NCI-H2171 (cell line): ENCODE measurements at regions not wholly inside any gene's neighbourhood (a gene's known extent, or its start where the extent isn't known, plus 50 kb on each side); places are given as distances from the start of the nearest gene placed in this dataset.

ENCODE experiments used
- DNase-seq: peaks from one replicate; lab custom pipeline; 2025; lab: John Stamatoyannopoulos, UW

GRCh38 chr20:59435518-59435917 is 135.1 kb downstream of the EDN3 start:
- peak; percentile 94 for DNase-seq

DNA sequence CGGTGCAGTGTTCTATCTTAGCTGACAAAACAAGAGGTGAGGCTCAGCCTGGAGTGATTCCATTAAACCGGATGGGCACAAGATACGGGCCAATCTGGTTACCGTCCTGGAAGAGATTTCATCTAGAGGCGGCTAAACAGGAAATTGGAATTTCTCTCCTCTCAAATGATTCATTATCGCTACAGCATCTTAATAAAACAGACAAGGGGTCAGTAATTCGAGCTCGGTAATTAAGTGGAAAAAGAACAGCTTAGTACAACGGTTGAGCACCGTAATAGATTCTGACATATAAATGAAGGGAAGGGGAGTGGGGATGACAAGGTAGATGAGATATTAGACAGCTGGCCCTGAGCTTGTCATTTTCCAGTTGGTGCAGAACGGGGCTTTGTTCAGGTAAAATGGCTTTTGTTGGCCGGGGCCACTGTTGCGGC is 137.2 kb downstream of the EDN3 start:
- DNase-seq = no peak

DNA sequence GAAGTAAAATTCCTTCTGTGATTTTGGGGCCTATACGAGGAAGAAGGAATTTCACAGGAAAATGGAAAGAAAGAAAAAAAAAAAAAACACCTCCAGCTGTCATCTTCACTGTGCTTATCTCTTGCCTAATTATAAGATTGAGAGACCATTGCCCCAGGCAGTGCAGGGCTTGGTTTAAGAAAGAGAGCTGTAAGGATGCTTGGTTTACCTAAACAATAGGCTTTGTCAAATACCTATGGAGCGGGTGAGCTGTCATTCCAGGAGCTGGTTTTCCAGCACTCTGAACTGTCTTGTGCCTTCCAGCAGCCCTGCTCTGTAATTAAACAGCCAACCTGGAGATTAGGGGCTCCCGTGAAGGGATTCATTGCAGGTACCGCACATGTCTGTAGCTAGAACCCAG is 137.8 kb downstream of the EDN3 start:
- no peak for DNase-seq

DNA sequence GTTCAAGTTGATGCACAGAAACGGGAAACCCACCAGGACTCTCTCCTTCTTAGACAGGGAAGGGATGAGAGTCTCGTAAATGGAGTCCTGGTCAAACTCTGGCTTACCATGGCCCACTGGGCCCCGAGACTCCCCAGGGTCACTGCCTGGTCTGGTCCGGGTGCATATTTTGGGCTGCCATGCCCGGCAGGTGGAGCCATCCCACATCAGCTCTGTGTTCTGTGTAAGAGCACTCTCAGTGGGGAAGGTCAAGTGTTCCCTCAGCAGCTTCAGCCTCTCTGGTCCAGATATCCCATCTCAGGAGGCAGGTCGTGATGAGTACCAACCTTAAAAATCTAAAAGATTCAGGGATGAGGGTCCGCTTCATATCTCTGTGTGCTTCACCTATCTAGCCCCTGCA is 138.8 kb downstream of the EDN3 start:
- no peak for DNase-seq

DNA sequence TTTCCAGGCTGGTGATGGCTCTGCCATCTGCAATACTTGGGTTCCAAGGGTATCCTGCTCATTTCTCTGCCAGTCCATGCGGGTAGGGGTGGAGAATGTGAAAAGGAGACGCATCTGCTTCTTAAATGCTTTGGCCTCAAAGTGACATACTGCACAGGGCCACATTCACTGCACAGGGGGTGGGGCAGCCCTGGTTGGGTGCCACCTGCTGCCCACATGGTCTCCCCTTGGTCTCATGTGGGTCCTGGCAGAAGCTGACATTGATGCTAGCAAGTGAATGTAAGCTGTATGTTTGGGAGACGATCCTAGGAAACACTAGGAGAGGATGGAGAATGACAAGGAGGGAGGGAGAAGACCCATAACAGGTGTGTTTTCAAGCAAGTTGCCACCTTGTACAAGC is 140.9 kb downstream of the EDN3 start:
- DNase-seq = no peak

- DNase-seq = peak; percentile 78
Observed at GRCh38 chr20:59441860-59442810, 141.7 kb downstream of the EDN3 start.

GRCh38 chr20:59443550-59443949 is 143.1 kb downstream of the EDN3 start:
- no peak for DNase-seq

GRCh38 chr20:59446376-59446775 is 146.0 kb downstream of the EDN3 start:
- DNase-seq = no peak

DNA sequence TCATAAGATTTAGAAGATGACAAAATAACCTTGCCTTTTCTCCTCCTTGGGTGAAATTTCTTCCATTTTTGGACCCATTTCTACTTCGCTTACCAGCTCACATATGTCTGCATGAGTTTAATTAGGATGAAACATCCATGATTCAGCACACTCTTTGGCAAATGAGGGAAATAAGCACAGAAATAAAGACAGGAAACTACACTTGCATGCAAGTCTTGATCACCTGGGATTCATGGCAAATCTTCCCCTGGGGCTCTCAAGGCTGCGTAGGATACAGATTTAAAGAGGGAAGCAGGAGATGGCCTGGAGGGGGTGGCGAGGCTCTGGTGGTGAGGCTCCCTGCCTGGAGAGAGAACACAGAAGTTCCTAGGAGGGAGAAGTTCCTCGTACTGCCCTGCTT is 147.8 kb downstream of the EDN3 start:
- DNase-seq = no peak

GRCh38 chr20:59448851-59449444 is 148.5 kb downstream of the EDN3 start:
- no peak for DNase-seq

- no peak for DNase-seq
Observed at GRCh38 chr20:59451066-59451630, 150.7 kb downstream of the EDN3 start.

DNA sequence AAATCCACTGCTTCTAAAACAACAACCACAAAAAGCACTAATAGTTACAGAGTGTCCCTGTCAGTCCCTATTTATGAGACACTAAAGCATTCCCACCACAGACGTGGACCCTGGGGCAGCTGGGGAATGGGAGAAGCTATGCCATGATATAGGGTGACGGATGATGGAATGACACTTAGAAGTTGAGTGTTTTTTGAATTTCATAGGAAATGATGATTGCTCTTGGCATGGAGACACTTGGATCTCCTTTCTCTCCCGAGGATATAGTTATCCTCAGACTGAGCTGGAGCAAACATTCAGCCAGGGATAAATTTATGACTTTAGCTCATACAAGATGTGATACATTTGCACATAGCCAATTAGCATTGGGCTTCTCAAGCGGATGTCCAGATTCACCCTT is 151.2 kb downstream of the EDN3 start:
- DNase-seq = no peak

- DNase-seq = no peak
Observed at GRCh38 chr20:59452856-59453255, 151.5 kb upstream of the PHACTR3 start.

DNA sequence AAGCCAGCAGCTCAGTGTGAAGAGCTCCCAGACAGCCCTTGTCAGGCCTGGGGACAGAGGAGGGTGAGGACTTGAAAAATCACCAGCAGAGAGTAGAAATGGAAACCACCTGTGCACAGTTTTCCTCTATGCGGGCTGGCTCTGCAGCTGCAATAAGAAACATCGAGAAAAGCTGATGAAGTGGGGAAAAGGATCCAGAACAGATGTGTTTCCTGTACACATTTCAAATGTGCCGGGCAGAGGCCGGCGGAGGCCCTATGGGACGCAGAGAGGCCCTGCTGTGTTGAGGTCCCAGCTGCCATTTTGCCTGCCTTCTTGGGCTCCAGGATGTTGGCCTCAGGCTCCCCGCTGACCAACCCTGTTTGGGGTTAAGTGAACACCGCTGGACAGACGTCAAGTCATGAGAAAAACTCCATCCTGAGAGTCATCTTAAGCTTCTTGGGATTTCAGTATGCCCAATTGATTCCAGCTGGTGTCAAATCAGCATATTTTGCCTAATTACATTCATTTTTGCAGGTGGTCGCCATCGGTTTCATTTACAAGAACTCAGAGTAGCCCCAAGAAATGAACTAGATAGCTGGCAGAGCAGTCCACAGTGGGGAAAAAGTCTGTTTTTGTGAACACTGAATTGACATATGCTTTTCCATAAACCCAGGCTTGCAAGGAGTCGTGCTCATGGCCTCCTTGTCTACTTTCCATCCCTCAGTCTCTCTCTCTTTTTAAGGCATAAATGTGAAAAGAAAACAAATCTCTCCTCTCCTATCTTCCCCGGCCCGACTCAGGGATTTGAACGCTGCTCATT is 150.4 kb upstream of the PHACTR3 start:
- DNase-seq = no peak

GRCh38 chr20:59455402-59456341 is 148.7 kb upstream of the PHACTR3 start:
- DNase-seq = peak; percentile 64

GRCh38 chr20:59456342-59457279 is 147.7 kb upstream of the PHACTR3 start:
- no peak for DNase-seq

DNA sequence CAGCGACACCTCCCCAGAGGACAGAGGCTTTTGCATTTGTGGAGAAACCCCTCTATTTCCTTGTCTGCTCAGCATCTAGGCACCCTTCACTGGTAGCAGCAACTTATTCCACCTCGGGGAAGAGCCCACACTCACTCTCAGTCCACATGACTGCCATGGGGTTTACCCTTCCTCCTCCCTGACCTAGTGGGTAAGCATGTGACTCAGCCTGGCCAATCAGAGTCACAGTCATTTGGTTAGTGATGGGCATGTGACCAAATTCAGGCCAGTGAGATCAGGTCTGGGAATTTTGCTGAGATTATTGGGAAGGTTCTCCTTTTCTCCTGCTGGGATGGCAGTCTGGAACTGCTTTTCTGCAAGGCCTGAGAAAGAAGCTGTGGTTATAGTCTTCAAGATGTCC is 145.7 kb upstream of the PHACTR3 start:
- DNase-seq = no peak

GRCh38 chr20:59459586-59459985 is 144.8 kb upstream of the PHACTR3 start:
- no peak for DNase-seq

- no peak for DNase-seq
Observed at GRCh38 chr20:59460352-59460751, 144.0 kb upstream of the PHACTR3 start.

DNA sequence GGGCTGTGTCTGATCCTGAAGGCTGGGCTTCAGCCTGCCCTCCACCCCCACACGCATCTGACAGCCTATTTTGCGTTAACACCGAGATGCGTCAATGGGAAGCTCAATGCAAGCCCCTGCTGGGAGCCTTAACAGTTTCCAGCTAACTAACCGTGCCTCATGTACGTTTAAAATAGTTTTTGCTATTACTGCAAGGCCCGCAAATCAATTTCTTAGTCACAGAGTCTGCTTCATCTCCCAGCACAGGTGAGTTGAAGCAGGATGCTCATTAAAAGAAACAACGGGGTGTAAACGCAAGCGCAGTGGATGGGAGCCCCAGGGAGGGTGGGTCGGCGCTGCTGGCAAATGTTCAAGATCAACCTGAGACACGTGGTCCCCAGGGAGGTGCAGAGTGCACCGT is 142.8 kb upstream of the PHACTR3 start:
- no peak for DNase-seq
